GM13976 (cell line): ENCODE measurements at regions not wholly inside any gene's neighbourhood (a gene's known extent, or its start where the extent isn't known, plus 50 kb on each side); places are given as distances from the start of the nearest gene placed in this dataset.

ENCODE experiments used
- DNase-seq: peaks from one replicate; pipeline ENCODE4 v3.0.0; 2012; ENCODE audit warnings: low spot score
- CTCF ChIP-seq: IDR thresholded peaks from 2 replicates; pipeline ENCODE4 v1.5.1; 2012; ENCODE audit warnings: borderline replicate concordance, mild to moderate bottlenecking; ENCODE audit not compliant: insufficient read depth; ENCODE audit errors: extremely low read depth, missing control alignments, control extremely low read depth
- in situ Hi-C: fragments of 300-500 bp; cut with MboI; formaldehyde crosslinking; loops from one replicate; pipeline ENCODE4 v1.12.0; 2022; ENCODE audit warnings: low sequenced_read_pairs, mixed read lengths, inconsistent platforms; ENCODE audit not compliant: unreplicated experiment

- in situ Hi-C loops, result no loop called here
- TF ChIP-seq CTCF, result no peak
- no peak for DNase-seq
Observed at GRCh38 chrX:69260169-69260568, 94.9 kb upstream of the PJA1 start.

GRCh38 chrX:69258893-69259292 lies 93.6 kb upstream of the PJA1 start:
- in situ Hi-C loops, result no loop called here
- TF ChIP-seq CTCF, result no peak

GRCh38 chrX:69257499-69258127 lies 92.4 kb upstream of the PJA1 start:
- TF ChIP-seq CTCF, result no peak
- no peak for DNase-seq
- in situ Hi-C loops, result no loop called here

More at GRCh38 chrX:69258893-69259292, 93.6 kb upstream of the PJA1 start:
- no peak for DNase-seq

GRCh38 chrX:69256291-69256565 lies 91.0 kb upstream of the PJA1 start:
- in situ Hi-C loops, result no loop called here
- DNase-seq, result no peak
- no peak for TF ChIP-seq CTCF

GRCh38 chrX:69255441-69256290 lies 90.4 kb upstream of the PJA1 start:
- in situ Hi-C loops, result no loop called here
- no peak for TF ChIP-seq CTCF
- no peak for DNase-seq

- no peak for DNase-seq
- TF ChIP-seq CTCF, result no peak
- in situ Hi-C loops, result no loop called here
Observed at GRCh38 chrX:69253821-69254220, 88.6 kb upstream of the PJA1 start.
